Fibroblast of the aortic adventitia (primary cell): ENCODE measurements at regions not wholly inside any gene's neighbourhood (a gene's known extent, or its start where the extent isn't known, plus 50 kb on each side); places are given as distances from the start of the nearest gene placed in this dataset.

Experiments used
- DNase-seq: peaks from one replicate; pipeline ENCODE4 v3.0.0-alpha.2; 2010; ENCODE audit warnings: low read depth
- H3K4me3 ChIP-seq: 2 replicates; pipeline ENCODE4 v1.5.1; 2011; ENCODE audit warnings: low read depth, mild to moderate bottlenecking, control low read depth, low read length, moderate library complexity
- CTCF ChIP-seq: IDR thresholded peaks from 2 replicates; pipeline ENCODE4 v1.5.1; 2011; ENCODE audit warnings: mild to moderate bottlenecking, low read length, control low read depth, inconsistent platforms; ENCODE audit not compliant: insufficient read depth

DNA sequence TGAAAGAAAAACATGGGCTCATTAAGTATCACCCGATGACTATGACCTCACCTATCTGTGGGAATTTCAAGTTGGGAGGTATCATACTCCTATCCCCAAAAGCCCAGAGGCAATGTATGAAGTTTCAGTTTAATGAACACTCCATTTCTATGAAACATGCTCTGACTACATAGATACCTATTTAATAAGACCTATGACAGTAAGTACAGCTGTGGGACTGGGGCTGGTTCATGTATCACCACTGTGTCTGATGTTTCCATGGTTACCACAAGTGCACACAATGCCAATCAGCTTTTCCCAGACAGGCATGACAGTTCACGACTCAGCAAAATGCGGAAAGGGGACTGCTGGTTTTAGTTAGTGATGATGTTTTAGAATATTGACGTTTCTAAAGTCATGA is 167.7 kb downstream of the SIPA1L2 start:
- TF ChIP-seq CTCF = no peak
- no peak for DNase-seq
- H3K4me3 ChIP-seq = no peak overlapping the region

GRCh38 chr1:232459826-232460225 is 170.1 kb downstream of the SIPA1L2 start:
- DNase-seq = no peak
- no peak for TF ChIP-seq CTCF
- H3K4me3 ChIP-seq = no peak overlapping the region

DNA sequence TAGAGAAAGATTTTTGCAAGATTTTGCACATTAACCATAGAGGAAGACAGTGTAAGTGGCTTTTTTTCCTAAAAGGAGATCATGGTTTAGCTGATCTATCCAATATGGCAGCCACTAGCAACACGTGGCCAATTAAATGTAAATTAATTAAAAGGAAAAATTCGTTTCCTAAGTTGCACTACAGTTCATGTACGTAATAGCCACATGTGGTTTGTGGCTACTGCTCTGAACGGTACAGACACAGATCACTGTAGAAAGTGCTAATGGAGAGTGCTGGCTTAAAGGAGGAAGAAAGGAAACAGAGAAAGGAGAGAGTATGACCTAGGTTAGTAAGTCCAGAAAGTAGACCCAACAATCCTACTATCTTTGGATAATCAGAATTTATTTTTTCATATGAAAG is 170.8 kb downstream of the SIPA1L2 start:
- DNase-seq = no peak
- H3K4me3 ChIP-seq = no peak overlapping the region
- no peak for TF ChIP-seq CTCF

GRCh38 chr1:232457595-232457994 is 172.3 kb downstream of the SIPA1L2 start:
- DNase-seq = no peak
- no peak overlapping the region for H3K4me3 ChIP-seq
- TF ChIP-seq CTCF = no peak

DNA sequence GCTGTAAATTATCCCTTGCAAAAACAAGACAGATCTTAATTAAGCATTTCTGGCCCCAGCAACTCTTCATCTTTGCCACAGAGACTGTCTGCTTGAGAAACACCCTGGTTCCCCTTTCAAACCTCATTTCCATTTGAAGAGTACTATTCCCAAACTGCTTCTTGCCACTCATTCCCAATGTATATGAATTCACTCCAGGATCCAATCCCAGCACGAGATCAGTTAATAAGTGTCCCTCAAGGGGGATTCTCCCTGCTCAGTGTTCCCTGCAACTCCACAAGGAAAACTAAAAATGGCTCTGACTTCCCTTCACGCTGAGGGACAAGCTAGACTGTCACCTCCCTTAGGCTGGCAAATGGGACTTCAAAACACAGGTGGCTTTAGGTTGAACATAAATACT is 173.2 kb downstream of the SIPA1L2 start:
- TF ChIP-seq CTCF = no peak
- no peak overlapping the region for H3K4me3 ChIP-seq
- DNase-seq = no peak

DNA sequence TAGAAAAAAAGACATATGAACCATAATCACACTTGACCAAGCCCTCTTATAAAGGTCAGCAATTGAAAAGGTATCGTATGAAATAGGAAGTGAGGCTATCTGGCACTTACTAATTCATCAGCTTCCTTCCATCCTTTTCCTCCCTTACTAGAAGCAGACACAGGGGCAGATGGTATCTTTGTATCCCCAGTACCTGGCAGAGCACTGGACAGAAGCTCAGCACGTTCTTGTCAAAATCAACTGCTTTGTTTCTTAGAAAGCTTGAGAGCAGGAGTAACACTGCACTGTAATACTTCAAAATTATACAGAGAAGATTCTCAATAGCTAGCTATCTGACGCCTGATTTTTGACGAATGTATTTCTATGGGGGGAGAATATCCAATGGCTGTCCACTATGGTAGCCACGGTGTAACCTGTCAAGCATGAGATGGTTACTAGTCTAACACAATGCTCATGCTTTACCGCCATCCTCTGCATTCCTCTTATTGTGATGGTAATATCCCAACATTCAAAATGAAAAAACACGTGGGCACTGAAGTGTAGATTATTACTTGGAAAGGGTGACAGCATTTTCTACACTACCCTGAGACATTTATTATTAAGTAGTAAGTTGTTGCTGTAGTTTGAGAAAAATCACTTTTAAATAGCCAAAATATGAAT is 175.6 kb downstream of the SIPA1L2 start:
- H3K4me3 ChIP-seq = no peak overlapping the region
- no peak for TF ChIP-seq CTCF
- no peak for DNase-seq
